GM21447 (cell line): ENCODE measurements at regions not wholly inside any gene's neighbourhood (a gene's known extent, or its start where the extent isn't known, plus 50 kb on each side); places are given as distances from the start of the nearest gene placed in this dataset.
"Not testable (repeated sequence)": the region's sequence is repeated elsewhere in the genome, so short reads cannot be mapped to it uniquely, and the experiment has no call there.

Experiments used
- ATAC-seq: cut with Tn5 transposase; IDR thresholded peaks from one replicate; pipeline ENCODE4 v1.9.1; 2021; ENCODE audit not compliant: unreplicated experiment

- no peak for ATAC-seq
Measured at GRCh38 chr10:6706725-6707124, 126.6 kb upstream of the PRKCQ start.

GRCh38 chr10:6704896-6705295, 124.8 kb upstream of the PRKCQ start:
- no peak for ATAC-seq

GRCh38 chr10:6702833-6703232, 122.8 kb upstream of the PRKCQ start:
- not testable (repeated sequence) for ATAC-seq

GRCh38 chr10:6702030-6702429, 122.0 kb upstream of the PRKCQ start:
- ATAC-seq, result no peak

- no peak for ATAC-seq
Measured at GRCh38 chr10:6701289-6701688, 121.2 kb upstream of the PRKCQ start.

- ATAC-seq, result no peak
Measured at GRCh38 chr10:6700066-6700465, 120.0 kb upstream of the PRKCQ start.

- ATAC-seq, result no peak
Measured at GRCh38 chr10:6699336-6699735, 119.3 kb upstream of the PRKCQ start.

GRCh38 chr10:6695519-6695918, 115.4 kb upstream of the PRKCQ start:
- ATAC-seq, result no peak

- no peak for ATAC-seq
Measured at GRCh38 chr10:6694447-6695140, 114.5 kb upstream of the PRKCQ start.

GRCh38 chr10:6692856-6693255, 112.8 kb upstream of the PRKCQ start:
- ATAC-seq, result no peak

- ATAC-seq, result no peak
Measured at GRCh38 chr10:6692103-6692502, 112.0 kb upstream of the PRKCQ start.

- ATAC-seq, result no peak
Measured at GRCh38 chr10:6689036-6689435, 109.0 kb upstream of the PRKCQ start.

- ATAC-seq, result no peak
Measured at GRCh38 chr10:6680735-6681134, 100.7 kb upstream of the PRKCQ start.

GRCh38 chr10:6678956-6679355, 98.9 kb upstream of the PRKCQ start:
- ATAC-seq, result no peak

GRCh38 chr10:6678211-6678803, 98.2 kb upstream of the PRKCQ start:
- ATAC-seq, result no peak

GRCh38 chr10:6677129-6677528, 97.1 kb upstream of the PRKCQ start:
- ATAC-seq, result not testable (repeated sequence)

- no peak for ATAC-seq
Measured at GRCh38 chr10:6674291-6674690, 94.2 kb upstream of the PRKCQ start.

- ATAC-seq, result no peak
Measured at GRCh38 chr10:6671976-6672375, 91.9 kb upstream of the PRKCQ start.

- ATAC-seq, result no peak
Measured at GRCh38 chr10:6669269-6669859, 89.3 kb upstream of the PRKCQ start.

- no peak for ATAC-seq
Measured at GRCh38 chr10:6667679-6668270, 87.7 kb upstream of the PRKCQ start.

- ATAC-seq, result no peak
Measured at GRCh38 chr10:6667150-6667549, 87.1 kb upstream of the PRKCQ start.

- ATAC-seq, result no peak
Measured at GRCh38 chr10:6665847-6666246, 85.8 kb upstream of the PRKCQ start.
